ENCODE measurements at regions not wholly inside any gene's neighbourhood (a gene's known extent, or its start where the extent isn't known, plus 50 kb on each side); places are given as distances from the start of the nearest gene placed in this dataset.

- no peak overlapping the region for H3K4me3 Mint-ChIP-seq
- TF ChIP-seq, protein P1, sequence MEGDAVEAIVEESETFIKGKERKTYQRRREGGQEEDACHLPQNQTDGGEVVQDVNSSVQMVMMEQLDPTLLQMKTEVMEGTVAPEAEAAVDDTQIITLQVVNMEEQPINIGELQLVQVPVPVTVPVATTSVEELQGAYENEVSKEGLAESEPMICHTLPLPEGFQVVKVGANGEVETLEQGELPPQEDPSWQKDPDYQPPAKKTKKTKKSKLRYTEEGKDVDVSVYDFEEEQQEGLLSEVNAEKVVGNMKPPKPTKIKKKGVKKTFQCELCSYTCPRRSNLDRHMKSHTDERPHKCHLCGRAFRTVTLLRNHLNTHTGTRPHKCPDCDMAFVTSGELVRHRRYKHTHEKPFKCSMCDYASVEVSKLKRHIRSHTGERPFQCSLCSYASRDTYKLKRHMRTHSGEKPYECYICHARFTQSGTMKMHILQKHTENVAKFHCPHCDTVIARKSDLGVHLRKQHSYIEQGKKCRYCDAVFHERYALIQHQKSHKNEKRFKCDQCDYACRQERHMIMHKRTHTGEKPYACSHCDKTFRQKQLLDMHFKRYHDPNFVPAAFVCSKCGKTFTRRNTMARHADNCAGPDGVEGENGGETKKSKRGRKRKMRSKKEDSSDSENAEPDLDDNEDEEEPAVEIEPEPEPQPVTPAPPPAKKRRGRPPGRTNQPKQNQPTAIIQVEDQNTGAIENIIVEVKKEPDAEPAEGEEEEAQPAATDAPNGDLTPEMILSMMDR (IDR thresholded peaks at IDR 0.05) = no peak
- H3K27ac Mint-ChIP-seq = no peak overlapping the region
- no peak for DNase-seq
- Histone ChIP-seq H3K27ac (ENCODE audit: low read depth in 1 of 2, low read length in 2 of 2) (no peak overlapping the region), H3K9ac (ENCODE audit: insufficient read depth, low read length, poor library complexity, severe bottlenecking) (no peak overlapping the region), H4K20me1 (ENCODE audit: insufficient read depth, low read length) (no peaks in the 10 kb centered on the region), H3K27me3 (ENCODE audit: control insufficient read depth in 2 of 2, insufficient read depth in 2 of 2, low read length in 2 of 2) (no peaks in the 10 kb centered on the region), H3K4me3 (replicated peaks in 1 of 3; ENCODE audit: low read depth in 2 of 3, low read length in 3 of 3) (no peak overlapping the region), H3K79me2 (ENCODE audit: insufficient read depth, low read length) (no peaks in the 10 kb centered on the region), H3K9me3 (replicated peaks in 1 of 2; ENCODE audit: control insufficient read depth in 1 of 2, insufficient read depth in 1 of 2, low read length in 2 of 2) (no peaks in the 10 kb centered on the region), H3K36me3 (replicated peaks in 1 of 2; ENCODE audit: control insufficient read depth in 1 of 2, insufficient read depth in 2 of 2, low read length in 2 of 2) (no peaks in the 10 kb centered on the region), H2AFZ (ENCODE audit: insufficient read depth, low read depth, low read length, poor library complexity, severe bottlenecking) (no peak overlapping the region), H3K4me2 (replicated peaks; ENCODE audit: extremely low read depth, low read length, poor library complexity, severe bottlenecking) (no peak overlapping the region), H3K4me1 (ENCODE audit: control insufficient read depth in 1 of 2, insufficient read depth in 2 of 2, low read length in 2 of 2) (no peaks in the 10 kb centered on the region)
- H3K9me3 Mint-ChIP-seq = peaks cover 0 to 2% (median 0%) of the 10 kb centered on the region in 7 donors
- WGBS (ENCODE audit: insufficient coverage) = no CpG with 5 or more reads among the region's 3 CpGs
- H3K36me3 Mint-ChIP-seq = no peaks in the 10 kb centered on the region
- H3K27me3 Mint-ChIP-seq (ENCODE audit: low read depth in 3 of 3) = no peaks in the 10 kb centered on the region
- H3K4me1 Mint-ChIP-seq = no peaks in the 10 kb centered on the region
- intact Hi-C loops (cut with micrococcal nuclease) = no loop called here
These were observed 661.6 kb downstream of the SI start for GRCh38 chr3:164416491-164417222.

GRCh38 chr3:164408326-164408725, 670.0 kb downstream of the SI start:
- H2AFZ ChIP-seq (ENCODE audit: insufficient read depth, low read depth, low read length, poor library complexity, severe bottlenecking) = no peak overlapping the region
- H3K4me3 Mint-ChIP-seq = no peak overlapping the region
- peaks cover 0 to 4% (median 1%) of the 10 kb centered on the region in 7 donors for H3K9me3 Mint-ChIP-seq
- no peaks in the 10 kb centered on the region for H3K9me3 ChIP-seq (replicated peaks in 1 of 2; ENCODE audit: control insufficient read depth in 1 of 2, insufficient read depth in 1 of 2, low read length in 2 of 2)
- H4K20me1 ChIP-seq (ENCODE audit: insufficient read depth, low read length) = no peaks in the 10 kb centered on the region
- no peak overlapping the region for H3K4me3 ChIP-seq (replicated peaks in 1 of 3; ENCODE audit: low read depth in 2 of 3, low read length in 3 of 3)
- no peak for DNase-seq
- no peaks in the 10 kb centered on the region for H3K4me1 Mint-ChIP-seq
- no CpG with 5 or more reads among the region's 1 CpG for WGBS (ENCODE audit: insufficient coverage)
- no peaks in the 10 kb centered on the region for H3K4me1 ChIP-seq (ENCODE audit: control insufficient read depth in 1 of 2, insufficient read depth in 2 of 2, low read length in 2 of 2)
- H3K27ac ChIP-seq (ENCODE audit: low read depth in 1 of 2, low read length in 2 of 2) = no peak overlapping the region
- H3K79me2 ChIP-seq (ENCODE audit: insufficient read depth, low read length) = no peaks in the 10 kb centered on the region
- intact Hi-C loops (cut with micrococcal nuclease) = no loop called here
- H3K9ac ChIP-seq (ENCODE audit: insufficient read depth, low read length, poor library complexity, severe bottlenecking) = no peak overlapping the region
- no peak overlapping the region for H3K27ac Mint-ChIP-seq
- H3K27me3 Mint-ChIP-seq (ENCODE audit: low read depth in 3 of 3) = no peaks in the 10 kb centered on the region
- H3K36me3 Mint-ChIP-seq = no peaks in the 10 kb centered on the region
- TF ChIP-seq, protein P1 (IDR thresholded peaks at IDR 0.05) = no peak
- no peaks in the 10 kb centered on the region for H3K27me3 ChIP-seq (ENCODE audit: control insufficient read depth in 2 of 2, insufficient read depth in 2 of 2, low read length in 2 of 2)
- no peaks in the 10 kb centered on the region for H3K36me3 ChIP-seq (replicated peaks in 1 of 2; ENCODE audit: control insufficient read depth in 1 of 2, insufficient read depth in 2 of 2, low read length in 2 of 2)
- no peak overlapping the region for H3K4me2 ChIP-seq (replicated peaks; ENCODE audit: extremely low read depth, low read length, poor library complexity, severe bottlenecking)

Measured in CD14-positive monocyte (primary cell).